T-cell (primary cell): ENCODE measurements at regions not wholly inside any gene's neighbourhood (a gene's known extent, or its start where the extent isn't known, plus 50 kb on each side); places are given as distances from the start of the nearest gene placed in this dataset.

Experiments
- ATAC-seq, 4 experiments: fragments of 200-7000 bp in 3 of 4; fragments of 150-1000 bp in 1 of 4; cut with Tn5 transposase; replicated peaks in 1 of 4; 1 replicate in 3 of 4; 2 replicates in 1 of 4; pipeline ENCODE4 v1.10.0; 2021; ENCODE audit warnings: moderate library complexity in 3 of 4, mild to moderate bottlenecking in 2 of 4, moderate number of reproducible peaks in 1 of 4
- CTCF ChIA-PET, 2 donors: fragments of 300-600 bp; sonication (Branson Sonifier 250); formaldehyde crosslinking; loops; one replicate each; lab custom pipeline; 2022; ENCODE audit warnings: antibody characterized with exemption in 2 of 2; lab: Charles Lee
- POLR2A ChIA-PET, 2 donors: fragments of 300-600 bp; sonication (Branson Sonifier 250); formaldehyde crosslinking; loops; one replicate each; lab custom pipeline; 2022; ENCODE audit warnings: antibody characterized with exemption in 2 of 2; lab: Charles Lee
- DNase-seq, 35 experiments: peaks; one replicate each; pipeline versions ENCODE4 v3.0.0 to v3.0.0-alpha.2; 2013 to 2023
- H3K27ac ChIP-seq: one replicate; pipeline ENCODE4 v1.5.1; 2013; ENCODE audit warnings: low read length
- H3K27me3 ChIP-seq, 2 experiments: replicated peaks in 1 of 2; 1 replicate in 1 of 2; 2 replicates in 1 of 2; pipeline versions ENCODE4 v1.6.1 to v1.7.0; 2013; ENCODE audit warnings: low read length in 1 of 2, mixed read lengths in 1 of 2; ENCODE audit not compliant: control insufficient read depth in 2 of 2, insufficient read depth in 2 of 2; ENCODE audit errors: extremely low read depth in 1 of 2
- H3K36me3 ChIP-seq, 2 donors: 1 replicate in 1 of 2; 2 replicates in 1 of 2; pipeline versions ENCODE4 v1.6.1 to v1.7.0; 2013; ENCODE audit warnings: low read length in 1 of 2; ENCODE audit not compliant: control insufficient read depth in 2 of 2, insufficient read depth in 1 of 2; ENCODE audit errors: extremely low read depth in 1 of 2
- H3K4me1 ChIP-seq, 2 experiments: 1 replicate in 1 of 2; 2 replicates in 1 of 2; pipeline versions ENCODE4 v1.6.1 to v1.7.0; 2013; ENCODE audit warnings: low read length in 2 of 2, mixed read lengths in 1 of 2; ENCODE audit not compliant: insufficient read depth in 2 of 2, control insufficient read depth in 1 of 2; ENCODE audit errors: extremely low read depth in 1 of 2
- H3K4me3 ChIP-seq, 2 donors: 1 replicate in 1 of 2; 2 replicates in 1 of 2; pipeline versions ENCODE4 v1.5.1 to v1.7.0; 2013; ENCODE audit warnings: mild to moderate bottlenecking in 2 of 2, low read length in 1 of 2, moderate library complexity in 1 of 2; ENCODE audit not compliant: control insufficient read depth in 1 of 2; ENCODE audit errors: extremely low read depth in 1 of 2
- H3K9me3 ChIP-seq: 2 replicates; pipeline ENCODE4 v1.7.0; 2013
- H3K27ac Mint-ChIP-seq, 2 donors: one replicate each; pipeline ENCODE4 v1.8.0; 2020 to 2021; ENCODE audit warnings: mild to moderate bottlenecking in 2 of 2, mixed read lengths in 2 of 2
- H3K27me3 Mint-ChIP-seq, 2 donors: one replicate each; pipeline ENCODE4 v1.8.0; 2021 to 2022; ENCODE audit warnings: mixed read lengths in 2 of 2
- H3K36me3 Mint-ChIP-seq: one replicate; pipeline ENCODE4 v1.8.0; 2021; ENCODE audit warnings: mixed read lengths
- H3K4me1 Mint-ChIP-seq, 3 donors: one replicate each; pipeline ENCODE4 v1.8.0; 2020 to 2022; ENCODE audit warnings: mixed read lengths in 3 of 3, mild to moderate bottlenecking in 1 of 3
- H3K4me3 Mint-ChIP-seq, 3 donors: one replicate each; pipeline ENCODE4 v1.8.0; 2020 to 2022; ENCODE audit warnings: mild to moderate bottlenecking in 3 of 3, mixed read lengths in 3 of 3, moderate library complexity in 3 of 3
- H3K9me3 Mint-ChIP-seq, 3 donors: one replicate each; pipeline ENCODE4 v1.8.0; 2020 to 2022; ENCODE audit warnings: mixed read lengths in 3 of 3
- WGBS: methylation state at CpG from one replicate; pipeline ENCODE4 v1.1.5; 2013; ENCODE audit warnings: missing lambda C conversion rate; ENCODE audit not compliant: insufficient coverage; 5-methylcytosine and 5-hydroxymethylcytosine counted together

DNA sequence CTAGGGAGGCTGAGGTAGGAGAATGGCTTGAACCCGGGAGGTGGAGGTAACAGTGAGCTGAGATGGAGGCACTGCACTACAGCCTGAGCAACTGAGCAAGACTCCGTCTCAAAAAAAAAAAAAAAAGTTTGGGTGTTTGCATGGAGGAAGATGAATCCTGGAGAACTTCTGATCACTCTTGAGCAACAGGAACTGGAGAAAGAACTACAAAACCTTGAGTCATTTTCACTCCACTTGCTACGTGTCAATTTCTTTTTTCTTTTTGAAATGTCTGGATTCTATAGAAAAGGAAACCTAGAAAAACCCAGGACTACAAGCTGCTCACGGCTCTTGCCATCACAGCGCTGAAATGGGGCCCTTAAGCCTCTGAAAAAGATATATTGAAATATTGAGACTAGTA lies 189.6 kb upstream of the NRP1 start:
- DNase-seq (no peak), ATAC-seq (no peak)
- H3K9me3 Mint-ChIP-seq = peaks cover 0 to 3% (median 0%) of the 10 kb centered on the region in 3 donors
- H3K36me3 Mint-ChIP-seq = no peaks in the 10 kb centered on the region
- H3K4me3 ChIP-seq = no peak overlapping the region
- peaks cover 0 to 12% of the 10 kb centered on the region in 2 experiments for H3K27me3 ChIP-seq
- no peaks in the 10 kb centered on the region for H3K4me1 Mint-ChIP-seq
- CTCF ChIA-PET = no interaction called here
- no peaks in the 10 kb centered on the region for H3K36me3 ChIP-seq
- POLR2A ChIA-PET = no interaction called here
- no peaks in the 10 kb centered on the region for H3K9me3 ChIP-seq
- no peak overlapping the region for H3K27ac Mint-ChIP-seq
- peaks cover 26 to 31% of the 10 kb centered on the region in 2 donors for H3K27me3 Mint-ChIP-seq
- no CpG with 5 or more reads among the region's 5 CpGs for WGBS
- H3K4me1 ChIP-seq = no peaks in the 10 kb centered on the region
- H3K27ac ChIP-seq = no peak overlapping the region
- H3K4me3 Mint-ChIP-seq = no peak overlapping the region

DNA sequence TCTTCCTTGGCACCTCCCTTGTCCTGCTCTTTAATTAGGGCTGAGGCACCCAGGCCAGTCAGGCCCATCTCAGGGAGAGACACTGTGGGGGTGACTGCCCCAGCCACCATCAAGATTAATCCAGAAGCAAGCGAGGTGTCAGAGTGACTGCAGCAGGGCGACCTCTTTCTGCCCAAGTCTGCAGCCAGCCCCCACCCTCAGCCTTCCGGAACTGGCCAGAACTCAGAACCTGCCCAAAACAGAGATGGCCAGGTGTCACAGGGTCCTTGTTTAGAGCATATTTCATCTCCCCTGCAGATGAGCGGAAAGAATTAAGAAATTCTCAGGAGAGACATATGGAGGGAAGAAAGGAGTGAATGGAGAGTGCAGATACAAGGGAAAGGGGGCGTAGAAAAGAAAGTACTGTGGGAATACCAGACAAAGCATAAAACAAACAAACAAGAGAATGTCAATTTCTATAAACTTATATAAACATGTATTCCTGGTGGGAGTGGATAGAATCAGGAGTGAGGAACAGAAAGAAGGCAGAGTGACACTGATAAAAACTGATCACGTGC lies 188.8 kb upstream of the NRP1 start:
- Histone ChIP-seq H3K9me3 (no peaks in the 10 kb centered on the region), H3K4me3 (no peak overlapping the region), H3K36me3 (no peaks in the 10 kb centered on the region), H3K4me1 (no peaks in the 10 kb centered on the region), H3K27me3 (peaks cover 0 to 12% of the 10 kb centered on the region in 2 experiments), H3K27ac (no peak overlapping the region)
- ATAC-seq (no peak), DNase-seq (no peak)
- Mint-ChIP-seq H3K27me3 (peaks cover 32 to 37% of the 10 kb centered on the region in 2 donors), H3K27ac (no peak overlapping the region), H3K36me3 (no peaks in the 10 kb centered on the region), H3K4me3 (no peak overlapping the region), H3K4me1 (no peaks in the 10 kb centered on the region), H3K9me3 (peaks cover 0 to 3% (median 0%) of the 10 kb centered on the region in 3 donors)
- CTCF ChIA-PET = no interaction called here
- WGBS = 47% methylated on average over 4 of the region's 6 CpGs
- POLR2A ChIA-PET = no interaction called here

DNA sequence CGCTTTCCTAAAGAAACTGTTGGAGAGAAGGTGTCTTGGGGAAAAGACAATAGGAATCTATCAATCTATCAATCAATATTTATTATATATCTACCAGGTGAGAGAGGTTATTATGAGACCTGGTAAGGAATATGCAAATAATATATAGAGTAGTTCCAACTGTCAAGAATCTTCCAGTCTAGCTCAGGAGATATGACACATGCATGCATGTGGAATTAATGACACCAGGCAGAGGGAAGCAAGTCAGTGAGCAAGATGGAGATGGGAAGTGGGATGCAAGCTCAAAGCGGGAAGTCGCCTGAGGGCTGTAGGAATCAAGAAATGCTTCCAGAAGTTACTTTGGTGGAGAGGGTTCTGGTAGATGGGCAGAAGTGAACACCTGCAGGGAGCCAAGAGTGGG lies 187.4 kb upstream of the NRP1 start:
- Mint-ChIP-seq H3K9me3 (peaks cover 0 to 3% (median 0%) of the 10 kb centered on the region in 3 donors), H3K27ac (no peak overlapping the region), H3K4me1 (no peaks in the 10 kb centered on the region), H3K27me3 (peaks cover 37 to 40% of the 10 kb centered on the region in 2 donors), H3K36me3 (no peaks in the 10 kb centered on the region), H3K4me3 (no peak overlapping the region)
- Histone ChIP-seq H3K27ac (no peak overlapping the region), H3K36me3 (no peaks in the 10 kb centered on the region), H3K4me3 (no peak overlapping the region), H3K9me3 (no peaks in the 10 kb centered on the region), H3K27me3 (peaks cover 0 to 19% of the 10 kb centered on the region in 2 experiments), H3K4me1 (no peaks in the 10 kb centered on the region)
- 91% methylated on average over 2 of the region's 3 CpGs for WGBS
- ChIA-PET CTCF (no interaction called here), POLR2A (no interaction called here)
- ATAC-seq (no peak), DNase-seq (no peak)

DNA sequence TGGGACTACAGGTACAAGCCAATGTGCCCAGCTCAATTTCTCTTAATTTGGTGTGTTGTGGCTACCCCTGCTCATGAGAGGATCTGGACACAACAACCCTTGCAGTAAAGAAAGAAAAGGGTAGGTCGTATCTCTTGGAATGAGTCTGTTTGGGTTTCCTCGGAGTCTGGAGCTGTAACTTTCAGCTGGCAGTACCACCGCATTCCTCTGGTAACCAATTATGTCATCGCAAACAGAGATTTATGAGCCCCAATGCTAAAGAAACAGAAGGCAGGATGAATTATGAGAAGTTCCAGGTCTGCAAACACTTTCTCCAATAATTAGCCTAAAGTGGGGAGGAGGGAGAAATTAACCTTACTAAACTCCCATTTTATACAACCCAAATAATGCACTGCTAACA lies 186.6 kb upstream of the NRP1 start:
- H3K9me3 Mint-ChIP-seq = peaks cover 0 to 3% (median 0%) of the 10 kb centered on the region in 3 donors
- H3K27me3 Mint-ChIP-seq = peaks cover 37 to 40% of the 10 kb centered on the region in 2 donors

DNA sequence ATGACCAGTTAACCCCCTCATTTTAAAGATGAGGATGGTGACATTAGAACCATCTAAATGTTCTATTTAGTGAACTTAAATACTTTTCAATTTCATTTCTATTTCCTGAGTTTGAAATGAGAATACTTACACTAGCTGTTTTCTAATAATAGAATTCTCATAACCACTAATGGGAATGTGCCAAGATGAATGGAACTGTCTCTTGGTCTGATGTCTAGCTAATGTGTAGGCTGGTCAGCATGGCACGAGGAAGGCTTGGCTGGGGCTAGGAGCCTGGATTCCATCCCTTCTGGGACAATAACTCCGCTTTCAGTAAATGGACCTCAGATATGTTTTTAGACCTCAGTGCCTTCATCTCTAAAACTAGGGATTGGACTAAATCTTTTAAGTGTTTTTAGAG lies 185.8 kb upstream of the NRP1 start:
- CTCF ChIA-PET = no interaction called here
- no peak for ATAC-seq
- no peak overlapping the region for H3K27ac Mint-ChIP-seq
- no peak overlapping the region for H3K4me3 ChIP-seq
- no peak for DNase-seq
- no peaks in the 10 kb centered on the region for H3K4me1 Mint-ChIP-seq
- peaks cover 37 to 40% of the 10 kb centered on the region in 2 donors for H3K27me3 Mint-ChIP-seq
- POLR2A ChIA-PET = interaction anchor here in 1 of 2 donors (0.6 kb wide), 1 partner anchor 45 kb away, joined by 6 read pairs; no protein-coding TSS in a partner anchor
- H3K4me3 Mint-ChIP-seq = no peak overlapping the region
- H3K27ac ChIP-seq = no peak overlapping the region
- H3K4me1 ChIP-seq = no peaks in the 10 kb centered on the region
- peaks cover 0 to 19% of the 10 kb centered on the region in 2 experiments for H3K27me3 ChIP-seq
- no peaks in the 10 kb centered on the region for H3K9me3 ChIP-seq
- WGBS = no CpG with 5 or more reads among the region's 2 CpGs
- H3K36me3 ChIP-seq = no peaks in the 10 kb centered on the region
- no peaks in the 10 kb centered on the region for H3K36me3 Mint-ChIP-seq
- H3K9me3 Mint-ChIP-seq = peaks cover 0 to 3% (median 0%) of the 10 kb centered on the region in 3 donors

More for the DNA sequence above, 186.6 kb upstream of the NRP1 start:
- no peak overlapping the region for H3K27ac ChIP-seq
- no peak for DNase-seq
- no peaks in the 10 kb centered on the region for H3K9me3 ChIP-seq
- Mint-ChIP-seq H3K4me1 (no peaks in the 10 kb centered on the region), H3K4me3 (no peak overlapping the region), H3K36me3 (no peaks in the 10 kb centered on the region), H3K27ac (no peak overlapping the region)
- WGBS = 7% methylated on average over 3 of the region's 4 CpGs
- H3K27me3 ChIP-seq = peaks cover 0 to 19% of the 10 kb centered on the region in 2 experiments
- ChIA-PET CTCF (no interaction called here), POLR2A (no interaction called here)
- no peaks in the 10 kb centered on the region for H3K4me1 ChIP-seq
- H3K36me3 ChIP-seq = no peaks in the 10 kb centered on the region
- no peak for ATAC-seq
- no peak overlapping the region for H3K4me3 ChIP-seq

DNA sequence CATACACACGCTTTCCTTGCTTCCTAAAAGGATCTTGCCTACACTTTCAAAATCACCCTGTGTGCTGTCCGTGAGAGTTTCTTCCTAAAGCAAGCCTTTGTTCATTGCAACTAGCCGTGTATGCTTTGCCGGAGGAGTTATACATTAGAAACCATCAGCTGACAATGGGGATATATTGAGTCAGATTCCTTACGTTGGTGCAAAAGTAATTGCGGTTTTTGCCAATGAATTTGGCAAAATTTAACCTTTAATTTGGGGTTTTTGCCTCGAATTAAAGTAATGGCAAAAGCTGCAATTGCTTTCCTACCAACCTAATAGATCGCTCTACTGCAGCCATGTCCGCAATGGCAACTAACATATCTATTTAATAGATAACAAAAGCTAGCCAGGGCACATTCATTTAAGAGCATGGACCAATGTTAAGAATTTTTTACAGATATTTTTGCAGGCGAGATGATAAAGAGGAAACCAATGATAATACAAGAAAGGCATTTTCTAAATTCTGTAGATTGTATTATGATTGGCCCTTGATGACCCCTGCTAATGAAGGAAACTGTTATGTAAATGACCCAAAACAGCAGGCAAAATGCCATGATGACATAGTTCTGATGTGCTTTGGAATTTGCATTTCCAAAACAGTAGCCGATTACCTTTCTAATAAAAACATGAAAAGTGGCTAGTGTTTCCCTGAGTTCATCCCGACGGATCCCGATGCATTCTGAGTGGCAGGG lies 184.8 kb upstream of the NRP1 start:
- Histone ChIP-seq H3K4me3 (no peak overlapping the region), H3K36me3 (no peaks in the 10 kb centered on the region), H3K9me3 (no peaks in the 10 kb centered on the region), H3K4me1 (no peaks in the 10 kb centered on the region), H3K27ac (no peak overlapping the region), H3K27me3 (peaks cover 0 to 19% of the 10 kb centered on the region in 2 experiments)
- 77% methylated on average over 3 of the region's 14 CpGs for WGBS
- peaks cover 34 to 38% of the 10 kb centered on the region in 2 donors for H3K27me3 Mint-ChIP-seq
- H3K9me3 Mint-ChIP-seq = peaks cover 0 to 3% (median 0%) of the 10 kb centered on the region in 3 donors
- no peak overlapping the region for H3K4me3 Mint-ChIP-seq
- no peak overlapping the region for H3K27ac Mint-ChIP-seq
- H3K36me3 Mint-ChIP-seq = no peaks in the 10 kb centered on the region
- ChIA-PET POLR2A (interaction anchor here in 1 of 2 donors (0.6 kb wide), 1 partner anchor 46 kb away, joined by 6 read pairs; no protein-coding TSS in a partner anchor), CTCF (no interaction called here)
- no peaks in the 10 kb centered on the region for H3K4me1 Mint-ChIP-seq
- DNase-seq = no peak
- no peak for ATAC-seq
